ENCODE measurements at regions not wholly inside any gene's neighbourhood (a gene's known extent, or its start where the extent isn't known, plus 50 kb on each side); places are given as distances from the start of the nearest gene placed in this dataset.

GRCh38 chr10:113259576-113260226 is 293.2 kb upstream of the HABP2 start:
- DNase-seq (ENCODE audit: low read depth), result no peak

- no peak for DNase-seq (ENCODE audit: low read depth)
Measured at GRCh38 chr10:113261161-113261560, 291.7 kb upstream of the HABP2 start.

- no peak for DNase-seq (ENCODE audit: low read depth)
Measured at GRCh38 chr10:113261611-113262091, 291.2 kb upstream of the HABP2 start.

- DNase-seq (ENCODE audit: low read depth), result no peak
Measured at GRCh38 chr10:113263056-113263455, 289.8 kb upstream of the HABP2 start.

GRCh38 chr10:113264333-113265131 is 288.3 kb upstream of the HABP2 start:
- DNase-seq (ENCODE audit: low read depth), result no peak

- no peak for DNase-seq (ENCODE audit: low read depth)
Measured at GRCh38 chr10:113266147-113266546, 286.7 kb upstream of the HABP2 start.

GRCh38 chr10:113267619-113268562 is 285.0 kb upstream of the HABP2 start:
- DNase-seq (ENCODE audit: low read depth), result peak; percentile 31

- no peak for DNase-seq (ENCODE audit: low read depth)
Measured at GRCh38 chr10:113269333-113269732, 283.5 kb upstream of the HABP2 start.

GRCh38 chr10:113272511-113272910 is 280.3 kb upstream of the HABP2 start:
- DNase-seq (ENCODE audit: low read depth), result no peak

GRCh38 chr10:113273181-113274163 is 279.4 kb upstream of the HABP2 start:
- DNase-seq (ENCODE audit: low read depth), result no peak

GRCh38 chr10:113274176-113274829 is 278.6 kb upstream of the HABP2 start:
- DNase-seq (ENCODE audit: low read depth), result peak; percentile 37

GRCh38 chr10:113278221-113278620 is 274.6 kb upstream of the HABP2 start:
- no peak for DNase-seq (ENCODE audit: low read depth)

- DNase-seq (ENCODE audit: low read depth), result no peak
Measured at GRCh38 chr10:113278664-113279063, 274.2 kb upstream of the HABP2 start.

- no peak for DNase-seq (ENCODE audit: low read depth)
Measured at GRCh38 chr10:113279262-113279661, 273.6 kb upstream of the HABP2 start.

- DNase-seq (ENCODE audit: low read depth), result no peak
Measured at GRCh38 chr10:113282564-113282963, 270.3 kb upstream of the HABP2 start.

GRCh38 chr10:113283189-113283588 is 269.7 kb upstream of the HABP2 start:
- DNase-seq (ENCODE audit: low read depth), result no peak

GRCh38 chr10:113284635-113285034 is 268.2 kb upstream of the HABP2 start:
- no peak for DNase-seq (ENCODE audit: low read depth)

GRCh38 chr10:113285305-113285704 is 267.5 kb upstream of the HABP2 start:
- DNase-seq (ENCODE audit: low read depth), result no peak

- DNase-seq (ENCODE audit: low read depth), result no peak
Measured at GRCh38 chr10:113287592-113287991, 265.3 kb upstream of the HABP2 start.

- DNase-seq (ENCODE audit: low read depth), result no peak
Measured at GRCh38 chr10:113290137-113290536, 262.7 kb upstream of the HABP2 start.
